GM12873 (cell line): ENCODE measurements at regions not wholly inside any gene's neighbourhood (a gene's known extent, or its start where the extent isn't known, plus 50 kb on each side); places are given as distances from the start of the nearest gene placed in this dataset.

Experiments
- TF ChIP-seq, protein P1 (sequence below): IDR thresholded peaks from 2 replicates; pipeline ENCODE4 v1.5.1; 2012; ENCODE audit warnings: low read depth, mild to moderate bottlenecking, moderate library complexity, low read length, control low read depth; ENCODE audit not compliant: insufficient read depth; ENCODE audit errors: missing control alignments

DNA sequence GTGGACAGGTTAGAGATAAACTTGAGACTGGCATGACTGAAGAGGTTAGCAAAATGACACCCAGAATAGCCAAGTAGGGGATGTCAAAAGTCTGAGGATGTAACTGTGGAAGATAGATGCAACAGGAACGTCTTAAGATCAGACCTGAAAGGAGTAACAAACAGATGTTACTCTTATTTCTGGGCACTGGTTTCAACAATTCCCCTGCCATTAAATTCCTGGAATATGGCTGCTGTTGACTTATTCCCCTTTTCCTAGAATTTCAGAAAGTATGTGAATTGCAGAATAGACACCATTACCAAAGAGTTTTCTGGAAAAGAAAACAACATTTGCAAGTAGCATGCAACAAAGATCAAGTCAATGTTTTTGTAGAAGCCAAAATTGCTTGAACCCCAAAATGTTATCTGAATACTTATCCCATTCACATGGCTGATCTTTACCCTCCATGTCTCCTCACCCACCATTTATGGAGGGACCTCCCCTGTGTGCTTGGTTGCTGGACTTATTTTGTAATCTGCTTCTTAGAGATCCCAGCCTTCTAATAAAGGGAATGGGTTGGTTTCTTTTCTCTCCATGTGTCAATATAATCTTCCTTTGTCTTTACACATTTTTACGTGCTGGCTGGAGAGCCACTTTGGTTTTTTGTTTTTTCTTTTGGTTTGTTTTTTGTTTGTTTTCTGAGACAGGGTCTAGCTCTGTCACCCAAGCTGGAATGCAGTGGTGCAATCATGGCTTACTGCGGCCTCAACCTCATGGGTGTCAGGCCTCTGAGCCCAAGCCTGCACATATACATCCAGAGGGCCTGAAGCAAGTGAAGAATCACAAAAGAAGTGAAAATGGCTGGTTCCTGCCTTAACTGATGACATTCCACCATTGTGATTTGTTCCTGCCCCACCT, 57.0 kb downstream of the BBS10 start:
- TF ChIP-seq, protein P1, sequence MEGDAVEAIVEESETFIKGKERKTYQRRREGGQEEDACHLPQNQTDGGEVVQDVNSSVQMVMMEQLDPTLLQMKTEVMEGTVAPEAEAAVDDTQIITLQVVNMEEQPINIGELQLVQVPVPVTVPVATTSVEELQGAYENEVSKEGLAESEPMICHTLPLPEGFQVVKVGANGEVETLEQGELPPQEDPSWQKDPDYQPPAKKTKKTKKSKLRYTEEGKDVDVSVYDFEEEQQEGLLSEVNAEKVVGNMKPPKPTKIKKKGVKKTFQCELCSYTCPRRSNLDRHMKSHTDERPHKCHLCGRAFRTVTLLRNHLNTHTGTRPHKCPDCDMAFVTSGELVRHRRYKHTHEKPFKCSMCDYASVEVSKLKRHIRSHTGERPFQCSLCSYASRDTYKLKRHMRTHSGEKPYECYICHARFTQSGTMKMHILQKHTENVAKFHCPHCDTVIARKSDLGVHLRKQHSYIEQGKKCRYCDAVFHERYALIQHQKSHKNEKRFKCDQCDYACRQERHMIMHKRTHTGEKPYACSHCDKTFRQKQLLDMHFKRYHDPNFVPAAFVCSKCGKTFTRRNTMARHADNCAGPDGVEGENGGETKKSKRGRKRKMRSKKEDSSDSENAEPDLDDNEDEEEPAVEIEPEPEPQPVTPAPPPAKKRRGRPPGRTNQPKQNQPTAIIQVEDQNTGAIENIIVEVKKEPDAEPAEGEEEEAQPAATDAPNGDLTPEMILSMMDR, result no peak

DNA sequence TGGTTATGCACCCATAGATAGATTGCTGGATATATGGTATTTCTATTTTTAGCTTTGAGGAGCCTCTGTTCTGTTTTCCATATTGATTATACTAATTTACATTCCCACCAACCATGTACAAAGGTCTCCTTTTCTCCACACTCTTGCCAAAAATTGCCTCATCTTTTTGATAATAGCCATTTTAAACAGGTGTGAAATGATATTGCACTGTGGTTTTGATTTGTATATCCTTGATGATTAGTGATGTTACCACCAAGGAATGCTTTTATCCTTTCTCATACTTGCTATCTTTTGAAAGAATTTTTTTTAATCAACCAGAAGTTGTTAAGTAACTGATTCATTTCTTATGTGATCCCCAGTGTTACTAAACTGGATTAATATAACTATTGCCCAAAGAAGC, 60.0 kb downstream of the BBS10 start:
- TF ChIP-seq, protein P1, result no peak

DNA sequence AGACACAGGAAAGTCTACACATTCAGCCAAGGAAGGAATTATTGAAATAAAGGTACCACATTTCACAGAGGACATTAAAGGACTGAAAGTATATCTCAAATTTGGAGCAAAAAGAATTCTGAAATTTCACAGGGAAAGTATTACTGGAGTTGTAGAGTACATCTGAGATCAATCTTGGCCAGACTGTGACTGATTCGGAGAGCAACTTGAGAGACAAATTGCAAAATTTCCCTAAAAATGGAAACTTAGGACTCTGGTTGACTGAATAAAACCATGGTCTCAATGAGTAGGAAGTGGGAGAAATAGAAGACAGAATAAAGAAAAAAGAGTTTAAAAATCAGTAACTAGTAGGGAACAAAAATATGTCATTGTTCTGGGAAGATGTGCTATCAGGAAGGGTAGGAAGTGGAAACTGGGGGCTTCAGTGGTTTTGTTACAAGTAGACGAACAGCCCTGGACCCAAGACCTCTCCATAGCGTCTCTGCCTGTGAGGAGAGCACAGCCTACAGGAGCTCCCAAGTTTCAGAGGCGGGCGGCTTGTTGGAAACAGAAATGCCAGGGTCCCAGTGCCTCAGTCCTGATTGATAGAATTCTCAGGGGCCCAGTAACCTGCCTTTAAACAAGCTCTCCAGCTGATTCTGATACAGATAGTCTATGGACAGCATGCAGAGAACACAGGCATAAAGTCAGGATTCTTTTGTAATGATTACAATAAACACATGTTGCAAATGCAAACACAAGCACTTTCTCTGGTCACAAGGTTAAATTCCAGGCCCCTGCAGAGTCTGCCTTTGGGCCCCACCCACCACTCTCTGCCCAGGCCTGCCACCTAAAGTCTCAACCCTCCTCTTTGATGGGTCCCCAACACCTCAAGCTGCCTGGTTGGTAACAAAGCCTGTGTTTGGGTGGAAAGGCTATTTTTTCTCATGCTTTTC, 63.1 kb downstream of the BBS10 start:
- TF ChIP-seq, protein P1, result no peak

DNA sequence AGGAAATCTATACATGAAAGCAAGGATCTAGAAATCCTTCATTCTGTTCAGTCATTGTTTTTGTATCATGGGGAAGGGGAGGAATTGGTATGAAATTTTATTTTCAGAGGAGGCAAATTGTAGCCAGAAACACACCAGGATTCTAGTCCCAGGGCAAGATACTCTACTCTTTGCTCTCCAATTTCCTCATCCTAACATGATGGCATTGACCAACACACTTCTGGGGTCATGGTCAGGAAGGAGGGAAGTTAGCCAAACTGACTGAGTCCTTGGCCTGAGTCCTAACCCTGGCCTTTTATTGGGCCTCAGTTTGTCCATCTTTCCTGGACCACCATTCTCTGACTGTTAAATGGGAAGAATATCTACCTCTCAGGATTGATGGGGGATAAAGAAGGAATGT, 65.5 kb downstream of the BBS10 start:
- TF ChIP-seq, protein P1, result no peak

DNA sequence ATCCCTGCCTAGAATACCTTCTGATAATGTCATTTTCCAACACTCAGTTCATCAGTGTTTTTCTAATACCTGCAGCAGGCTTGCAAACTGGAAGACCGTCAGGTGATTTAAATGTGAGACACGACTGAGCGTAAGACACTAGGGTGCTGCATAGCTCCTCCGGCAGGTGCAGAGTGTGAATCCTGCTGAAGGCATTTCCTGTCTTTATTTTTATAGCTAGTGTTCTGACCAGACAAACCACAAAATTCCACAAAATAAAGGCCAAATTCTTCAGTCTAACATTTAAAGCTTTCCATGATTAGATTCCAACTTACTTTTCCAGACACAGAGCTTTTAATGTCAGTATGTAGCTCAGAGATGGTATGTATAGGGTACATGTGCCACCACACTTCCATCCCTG, 70.7 kb downstream of the BBS10 start:
- TF ChIP-seq, protein P1, result no peak

DNA sequence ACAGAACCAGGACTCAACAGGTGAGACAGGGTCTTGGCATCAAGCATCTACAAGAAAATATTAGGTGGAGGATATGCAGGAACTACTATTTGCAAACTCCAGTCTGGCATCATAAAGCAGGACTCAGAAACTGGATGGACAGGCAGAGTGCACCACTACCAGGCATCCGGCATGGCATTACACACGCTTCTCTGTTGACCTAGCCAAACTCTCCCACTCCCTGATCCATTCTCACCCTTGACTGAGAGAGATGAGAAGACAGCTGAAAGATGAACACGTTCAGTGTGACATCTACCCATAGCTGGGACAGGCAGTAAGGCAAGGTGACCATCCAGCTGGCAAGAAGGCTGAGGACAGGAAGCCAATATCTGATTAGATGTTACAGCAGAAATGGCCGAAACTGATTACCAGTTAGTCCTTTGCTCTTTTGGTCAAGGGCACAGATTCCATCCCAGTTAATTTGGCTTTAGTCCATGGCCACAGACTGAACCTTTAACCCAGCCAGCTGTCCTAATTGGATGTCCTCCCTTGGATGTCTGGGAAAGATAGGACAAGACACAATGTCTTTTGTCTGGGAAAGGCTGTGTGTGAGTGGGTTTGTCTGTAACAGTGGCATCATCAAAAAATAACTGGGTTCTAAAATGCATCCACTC, 71.6 kb downstream of the BBS10 start:
- TF ChIP-seq, protein P1, result no peak
